HG03135 (cell line): ENCODE measurements at regions not wholly inside any gene's neighbourhood (a gene's known extent, or its start where the extent isn't known, plus 50 kb on each side); places are given as distances from the start of the nearest gene placed in this dataset.

Source experiments
- ATAC-seq: cut with Tn5 transposase; IDR thresholded peaks from one replicate; pipeline ENCODE4 v1.9.1; 2021; ENCODE audit warnings: mild to moderate bottlenecking, moderate library complexity; ENCODE audit not compliant: unreplicated experiment

DNA sequence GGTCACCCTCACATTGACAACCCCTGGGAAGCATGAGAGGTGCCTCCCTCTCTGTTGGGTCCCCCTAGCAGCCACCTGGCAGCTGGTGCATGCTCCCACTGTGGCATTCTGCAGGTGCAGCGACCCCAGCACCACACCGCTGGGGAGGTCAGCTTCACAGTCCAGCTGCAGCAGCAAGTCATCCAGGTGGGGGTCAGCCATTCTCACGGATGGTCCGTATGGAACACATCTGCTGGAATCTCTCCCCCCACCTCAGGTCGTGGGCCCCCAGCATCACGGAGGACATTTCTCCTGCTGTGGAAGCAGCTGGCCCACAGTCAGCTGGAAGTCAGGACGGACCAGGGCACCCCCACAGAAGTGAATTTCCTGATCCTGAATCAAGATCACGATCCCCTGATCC is 201.3 kb downstream of the COG6 start:
- ATAC-seq = no peak

DNA sequence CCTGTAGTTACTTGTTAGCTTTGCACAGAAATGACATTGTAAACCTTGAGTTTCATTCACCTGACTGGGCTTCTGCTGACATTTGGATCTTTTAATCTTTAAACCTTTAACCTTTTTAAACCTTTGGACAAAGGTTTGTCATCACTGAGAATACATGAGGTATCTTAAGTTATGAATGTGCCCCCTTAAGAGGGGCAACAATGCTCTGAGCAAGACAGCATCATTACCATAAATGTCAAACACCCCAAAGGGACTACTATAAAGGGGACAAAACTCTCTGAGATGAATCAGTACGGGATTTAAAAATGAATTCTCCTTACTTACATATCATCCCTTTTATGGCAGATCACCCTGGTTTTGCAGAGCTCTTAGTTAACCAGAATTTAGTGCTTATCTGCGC is 203.3 kb downstream of the COG6 start:
- ATAC-seq = no peak

GRCh38 chr13:39859898-39860297 is 204.4 kb downstream of the COG6 start:
- no peak for ATAC-seq

DNA sequence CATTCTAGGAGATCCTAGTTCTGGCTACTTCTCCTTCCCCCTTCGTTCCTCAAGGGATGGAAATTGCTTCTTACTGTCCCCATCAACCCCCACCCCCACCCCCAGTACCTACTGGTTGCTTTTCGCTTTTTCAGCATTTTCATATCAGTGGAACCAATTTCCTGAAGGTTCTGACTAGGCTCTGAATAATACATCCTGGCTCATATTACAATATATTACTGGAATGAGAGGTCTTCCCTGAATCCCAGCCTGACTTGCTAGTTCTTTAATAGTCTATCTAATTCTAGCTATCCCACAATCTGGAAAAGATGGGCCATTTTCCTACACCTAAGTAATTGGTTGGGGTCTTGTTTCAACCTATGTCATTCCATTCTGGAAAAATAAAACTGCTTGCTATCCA is 207.4 kb downstream of the COG6 start:
- no peak for ATAC-seq

DNA sequence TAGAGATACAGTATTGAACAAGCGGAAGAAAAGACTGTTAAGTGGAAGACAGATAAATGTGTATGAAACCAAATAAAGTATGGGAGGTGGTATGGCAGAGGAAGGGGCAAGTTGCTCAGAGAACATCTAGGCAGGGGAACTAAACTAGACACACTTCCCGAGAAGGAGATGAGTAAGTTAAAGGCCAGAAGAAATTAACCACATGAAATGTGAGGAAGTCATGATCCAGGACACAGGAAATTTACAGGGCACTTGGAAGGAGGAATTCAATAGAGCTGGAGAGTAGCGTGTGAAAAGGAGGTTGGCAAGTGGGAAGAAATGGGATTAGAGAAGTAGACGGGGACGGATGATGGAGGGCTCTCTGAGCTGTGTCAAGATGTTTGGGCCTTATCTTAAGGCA is 208.8 kb downstream of the COG6 start:
- ATAC-seq = no peak

GRCh38 chr13:39866722-39867121 is 211.3 kb downstream of the COG6 start:
- ATAC-seq = no peak

DNA sequence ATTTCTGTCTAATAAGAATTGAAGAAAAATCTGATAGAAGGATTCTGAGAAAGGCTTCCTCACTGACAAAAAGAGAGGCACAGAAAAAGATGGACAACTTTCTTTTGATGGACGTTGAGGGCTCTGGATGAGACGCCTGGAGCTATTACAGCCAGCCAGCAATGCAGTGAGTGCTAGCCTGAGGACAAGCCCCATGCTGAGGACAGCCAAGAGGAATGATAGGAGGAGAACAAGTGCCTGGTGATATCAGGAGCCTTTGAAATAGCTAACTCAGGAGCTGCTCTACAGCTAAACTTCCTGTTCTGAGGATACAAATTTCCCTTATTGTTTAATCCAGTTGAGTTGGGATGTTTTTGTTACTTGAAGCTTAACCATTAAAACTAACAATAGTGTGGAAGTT is 212.3 kb downstream of the COG6 start:
- ATAC-seq = no peak

GRCh38 chr13:39870197-39870747 is 214.8 kb downstream of the COG6 start:
- ATAC-seq = no peak

- no peak for ATAC-seq
Measured at GRCh38 chr13:39874331-39875053, 219.0 kb downstream of the COG6 start.

DNA sequence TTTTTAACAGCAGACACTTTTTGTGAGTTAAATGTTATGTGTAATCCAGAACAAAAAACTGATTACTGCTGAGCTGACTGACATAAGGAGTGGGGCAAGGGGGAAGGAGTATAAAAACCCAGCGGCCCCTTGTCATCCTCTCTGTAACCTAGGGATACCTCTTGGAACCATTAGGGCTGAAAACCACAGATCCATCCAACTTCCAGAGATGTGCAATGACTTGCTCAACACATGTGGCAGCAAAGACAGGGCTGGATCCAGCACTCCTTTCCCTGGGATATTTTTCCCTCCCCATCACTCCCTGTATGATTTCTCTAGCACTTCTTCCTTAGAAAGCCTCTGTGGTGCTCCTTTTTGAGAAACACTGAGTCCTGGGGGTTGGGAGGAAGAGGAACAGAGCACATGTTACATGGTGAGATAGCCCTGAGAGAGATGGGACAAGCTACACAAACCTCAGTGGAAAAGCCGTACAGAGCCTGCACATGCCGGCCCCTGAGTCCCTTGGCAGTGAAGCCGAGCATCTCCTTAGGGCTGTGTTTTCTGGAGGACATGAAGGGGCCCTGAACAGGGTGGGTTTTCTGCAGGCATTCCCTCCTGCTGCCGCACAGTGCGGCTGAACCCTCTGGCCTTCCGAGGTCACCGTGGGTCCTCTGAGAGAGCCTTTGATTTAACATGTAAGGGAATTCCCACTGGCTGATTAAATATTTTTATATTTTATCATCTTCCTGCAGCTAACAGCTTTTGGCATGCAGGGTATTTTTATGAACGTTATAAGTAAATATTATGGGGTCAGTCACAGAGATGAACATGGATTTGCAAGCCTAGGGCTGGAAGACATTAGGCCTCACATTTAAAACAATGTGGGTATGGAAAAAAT is 219.9 kb downstream of the COG6 start:
- ATAC-seq = no peak

GRCh38 chr13:39876258-39876657 is 220.8 kb downstream of the COG6 start:
- ATAC-seq = no peak

- no peak for ATAC-seq
Measured at GRCh38 chr13:39877134-39877533, 221.7 kb downstream of the COG6 start.

DNA sequence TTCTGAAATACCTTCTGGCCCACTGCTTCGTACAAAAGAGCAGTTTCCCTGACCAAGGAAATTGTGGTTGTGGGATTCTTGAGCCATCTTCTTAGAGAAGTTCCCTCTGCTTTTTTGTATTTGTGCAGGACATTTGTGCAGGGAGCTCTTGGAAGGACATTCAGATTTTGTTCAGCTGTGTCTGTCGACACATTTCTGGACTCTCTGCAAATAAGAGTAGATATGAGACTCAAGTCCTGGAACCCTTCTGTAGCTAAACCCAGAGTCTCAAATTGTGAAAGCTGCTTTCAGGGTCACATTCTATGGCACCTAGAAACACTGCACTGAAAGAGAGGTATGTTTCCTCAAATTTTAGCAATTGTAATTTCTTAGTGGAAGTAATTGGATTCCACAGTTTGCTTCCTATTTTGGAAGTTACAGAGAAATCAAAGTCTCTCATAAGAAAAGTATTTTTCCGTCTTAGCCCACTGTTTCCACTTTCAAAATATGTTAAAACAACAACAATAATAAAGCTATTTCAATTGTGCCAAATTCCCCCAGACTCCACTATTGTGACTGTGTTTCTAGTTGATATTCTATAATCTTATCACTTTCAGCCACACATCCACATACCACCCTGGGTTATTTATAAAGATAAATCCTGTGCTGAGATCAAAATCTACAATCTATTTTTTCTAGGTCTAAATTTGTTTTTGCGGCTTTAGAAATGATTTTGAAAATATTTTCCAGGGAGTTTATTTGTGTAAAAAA is 224.0 kb downstream of the COG6 start:
- ATAC-seq = no peak

DNA sequence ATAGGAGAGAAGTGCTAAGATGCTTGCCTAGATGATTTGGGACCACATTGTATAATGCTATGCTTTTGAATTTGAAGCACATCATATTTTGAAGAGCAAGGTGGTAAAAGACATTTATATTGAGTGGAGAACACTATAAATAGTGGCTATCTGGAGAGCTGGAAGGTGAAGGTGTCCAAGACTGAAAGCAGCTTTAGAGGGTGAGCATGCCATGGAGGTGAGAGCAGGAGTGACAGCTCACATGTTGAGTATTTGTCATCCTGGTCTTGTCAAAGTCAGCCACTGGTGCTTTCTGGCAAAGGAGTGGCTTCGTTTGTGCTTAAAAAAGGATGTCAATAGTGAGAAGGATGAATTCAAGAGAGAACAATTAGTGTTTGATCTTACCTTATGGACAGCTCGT is 225.9 kb downstream of the COG6 start:
- no peak for ATAC-seq

DNA sequence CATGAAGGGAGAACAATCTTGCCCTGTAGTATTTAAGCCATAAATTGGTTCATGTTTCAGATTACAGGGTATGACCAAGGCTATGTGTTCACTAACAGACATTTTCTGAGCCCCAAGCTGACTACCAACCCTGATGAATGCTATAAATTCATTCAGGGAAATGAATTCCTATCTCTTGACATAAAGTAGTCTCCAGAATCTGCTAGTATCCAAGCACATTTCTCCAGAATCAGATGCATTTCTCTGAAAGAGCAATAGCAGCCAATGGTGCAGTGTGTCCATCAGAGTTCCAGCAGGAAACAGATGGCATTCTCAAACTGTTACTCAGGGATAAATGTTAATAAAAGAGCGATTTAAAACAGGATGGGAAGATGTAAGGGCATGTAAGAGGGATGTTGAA is 226.4 kb downstream of the COG6 start:
- no peak for ATAC-seq

GRCh38 chr13:39884166-39884565 is 228.7 kb downstream of the COG6 start:
- ATAC-seq = no peak

DNA sequence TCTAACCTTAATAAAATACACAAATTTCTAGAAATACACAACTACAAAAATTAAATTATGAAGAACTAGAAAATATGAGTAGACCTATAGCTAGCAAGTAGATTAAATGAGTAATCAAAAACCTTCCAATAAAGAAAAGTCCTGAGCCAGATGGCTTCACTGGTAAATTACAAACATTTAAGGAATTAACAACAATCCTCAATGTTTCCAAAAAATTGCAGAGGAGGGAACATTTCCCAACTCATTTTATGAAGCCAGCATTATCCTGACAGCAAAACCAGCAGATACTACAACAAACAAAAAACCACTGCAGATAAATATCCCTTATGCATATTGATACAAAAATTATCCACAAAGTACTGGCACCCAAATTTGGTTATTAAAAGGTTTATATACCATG is 230.9 kb downstream of the COG6 start:
- ATAC-seq = no peak

DNA sequence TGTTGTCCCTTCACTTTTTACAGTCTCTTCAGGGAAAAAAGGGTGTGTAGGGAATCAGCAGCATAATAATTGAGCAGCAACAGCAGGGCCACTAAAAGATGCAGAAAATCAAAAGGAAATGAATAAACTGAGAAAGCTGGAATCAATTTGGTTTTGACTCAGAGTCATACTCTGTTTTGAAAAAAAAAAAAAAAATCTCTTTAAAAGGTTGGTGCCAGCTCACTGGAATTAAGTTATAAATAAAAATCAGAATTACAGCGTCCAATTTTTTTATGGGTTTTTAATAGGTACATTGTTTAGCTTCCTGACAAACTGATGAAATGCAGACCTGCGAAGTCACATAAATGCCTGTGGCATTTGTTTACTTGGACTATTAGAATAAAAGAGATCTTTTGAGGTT is 231.9 kb downstream of the COG6 start:
- no peak for ATAC-seq

DNA sequence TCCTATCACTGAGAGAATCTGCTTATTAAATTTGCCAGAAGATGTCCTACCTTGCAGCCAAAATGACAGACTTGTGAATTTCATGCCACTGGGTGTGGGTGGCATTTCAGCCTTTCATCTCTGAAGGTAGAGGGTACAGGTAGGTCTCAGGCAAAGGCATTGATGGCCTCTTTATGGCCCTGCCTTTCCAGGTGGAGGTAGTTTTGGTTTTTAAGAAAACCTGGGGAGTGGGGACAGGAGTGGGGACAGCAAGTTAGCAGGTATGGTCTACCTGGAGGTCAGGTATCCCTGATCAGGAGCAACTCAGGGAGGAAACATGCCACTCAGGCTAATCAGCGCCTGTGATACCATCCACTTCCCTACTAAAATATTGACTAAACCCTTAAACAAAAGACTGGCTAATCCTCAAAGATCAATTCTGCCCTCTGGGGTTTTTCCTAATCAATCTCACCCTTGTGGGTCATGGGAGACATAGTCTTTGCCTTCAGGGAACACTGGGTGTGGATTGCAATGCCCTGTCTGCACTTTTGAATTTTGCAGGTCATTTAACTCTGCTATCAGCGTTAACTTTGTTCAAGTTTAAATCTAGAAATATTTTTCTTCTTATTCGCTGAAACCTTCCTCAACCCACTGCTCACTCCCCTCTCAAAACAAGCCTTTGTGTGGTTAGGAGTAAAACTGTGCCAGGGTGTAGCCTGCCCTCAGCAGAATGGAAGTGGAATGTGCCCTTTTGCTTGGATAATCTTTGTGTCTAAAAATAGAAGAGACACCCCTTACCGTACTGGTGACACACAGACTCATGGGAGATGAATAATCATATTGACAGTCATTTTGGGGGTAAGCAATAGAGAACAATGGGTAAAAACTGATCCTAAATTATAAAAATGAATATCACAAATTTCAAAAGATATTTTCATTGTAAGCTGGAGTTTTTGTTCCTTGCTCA is 233.7 kb downstream of the COG6 start:
- no peak for ATAC-seq

DNA sequence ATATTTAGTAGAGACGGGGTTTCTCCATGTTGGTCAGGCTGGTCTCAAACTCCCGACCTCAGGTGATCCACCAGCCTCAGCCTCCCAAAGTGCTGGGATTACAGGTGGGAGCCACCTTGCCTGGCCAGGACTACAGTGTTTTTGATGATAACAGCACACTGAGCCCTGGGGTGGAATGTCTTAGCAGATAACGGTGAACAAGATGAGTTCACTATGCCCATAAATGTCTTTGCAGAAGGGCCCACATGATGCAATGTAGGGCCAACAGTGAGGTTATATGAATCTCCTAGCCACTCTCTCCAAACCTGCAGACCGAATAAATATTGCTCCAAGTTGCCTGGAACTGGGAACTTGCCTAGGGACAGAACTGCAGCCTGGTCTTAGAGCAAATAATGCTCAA is 235.1 kb downstream of the COG6 start:
- ATAC-seq = no peak
